Stimulated activated CD8-positive, alpha-beta memory T cell treated with anti-CD3 and anti-CD28 coated beads, Interleukin-4, amount 100 ng/mL, for 4 hours (primary cell): ENCODE measurements at regions not wholly inside any gene's neighbourhood (a gene's known extent, or its start where the extent isn't known, plus 50 kb on each side); places are given as distances from the start of the nearest gene placed in this dataset.
"Not testable (repeated sequence)": the region's sequence is repeated elsewhere in the genome, so short reads cannot be mapped to it uniquely, and the experiment has no call there.

Source experiments
- DNase-seq, 2 donors: peaks; one replicate each; pipeline ENCODE4 v3.0.0-alpha.2; 2020; ENCODE audit warnings: low read depth in 2 of 2, low spot score in 1 of 2

DNA sequence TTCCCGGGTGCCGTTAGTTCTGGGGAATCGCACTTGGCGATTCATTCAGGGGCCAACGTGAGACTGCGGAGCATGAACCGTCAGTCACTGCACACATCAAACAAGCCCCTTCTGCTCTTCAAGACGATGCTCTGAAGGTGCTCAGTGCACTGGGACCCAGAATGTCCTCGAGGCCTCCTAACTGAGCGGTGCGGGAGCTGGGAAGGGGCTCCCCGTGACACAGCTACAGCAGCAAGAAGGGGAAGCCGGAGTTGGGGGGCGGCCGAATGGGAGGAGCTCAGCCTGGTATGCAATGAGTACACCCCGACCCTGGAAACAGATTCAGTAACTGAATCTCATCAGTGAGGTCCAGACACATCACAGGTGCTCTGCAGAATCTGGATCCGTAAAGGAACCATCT is 150.8 kb downstream of the SHANK2 start:
- no peak for DNase-seq

GRCh38 chr11:71101046-71101445 is 151.3 kb downstream of the SHANK2 start:
- no peak for DNase-seq

GRCh38 chr11:71098776-71099175 is 153.6 kb downstream of the SHANK2 start:
- no peak for DNase-seq

- DNase-seq, result no peak
Measured at GRCh38 chr11:71097506-71098240, 154.7 kb downstream of the SHANK2 start.

DNA sequence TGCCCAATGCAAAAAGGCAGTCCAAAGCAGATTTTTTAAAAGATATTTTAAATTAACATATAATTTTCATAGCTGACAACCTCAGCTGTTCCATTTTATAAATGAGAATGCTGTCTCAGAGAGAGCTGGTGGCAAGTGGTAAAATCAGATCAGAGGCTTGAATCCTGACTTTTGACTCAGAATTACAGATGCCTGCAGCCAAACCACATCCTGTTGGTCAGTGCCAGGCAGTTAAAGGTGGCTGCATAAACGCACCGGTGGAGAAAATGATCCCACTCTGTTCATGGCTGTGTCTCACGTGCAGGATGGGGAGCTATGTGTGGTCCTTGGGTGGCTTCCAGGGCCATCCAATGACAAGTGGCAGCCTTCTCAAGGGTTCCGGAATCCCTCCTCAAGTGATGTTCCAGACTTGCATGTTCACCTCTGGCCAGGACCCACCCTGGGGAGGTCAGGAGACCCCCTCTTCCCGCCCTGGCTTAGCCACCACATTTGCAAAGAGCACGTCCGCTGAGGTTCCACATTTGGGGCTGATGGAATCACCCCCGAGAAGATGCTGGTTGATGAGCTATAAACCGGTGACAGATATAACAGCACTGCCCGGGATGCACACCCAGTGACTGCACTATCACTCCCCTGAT is 155.5 kb downstream of the SHANK2 start:
- no peak for DNase-seq

DNA sequence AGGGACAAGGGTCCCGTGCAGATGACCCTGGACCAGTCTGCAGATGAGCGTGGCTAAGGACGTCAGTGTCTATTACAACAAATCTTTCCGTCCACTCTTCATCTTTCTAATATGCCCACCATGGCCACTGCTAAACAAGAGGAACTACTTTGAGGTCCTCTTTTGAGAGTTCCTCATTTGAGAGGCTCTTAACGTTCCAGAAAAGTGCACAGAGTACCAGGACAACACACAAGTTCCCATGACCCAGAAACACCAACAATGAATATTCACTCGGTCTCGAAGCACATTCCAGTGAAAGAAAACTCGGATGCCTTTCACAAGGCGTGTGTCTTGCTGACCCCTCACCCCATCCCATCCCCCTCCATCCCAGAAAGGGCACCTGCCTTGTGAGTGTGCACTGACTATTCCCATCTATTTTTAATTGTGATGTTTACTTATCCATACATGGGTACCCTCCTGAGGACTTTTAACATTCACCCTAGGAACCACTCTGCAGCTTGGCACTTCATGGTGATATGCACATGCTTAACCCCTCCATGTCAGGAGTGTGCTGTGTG is 157.0 kb downstream of the SHANK2 start:
- DNase-seq, result no peak

- DNase-seq, result no peak
Measured at GRCh38 chr11:71094296-71095077, 157.9 kb downstream of the SHANK2 start.

DNA sequence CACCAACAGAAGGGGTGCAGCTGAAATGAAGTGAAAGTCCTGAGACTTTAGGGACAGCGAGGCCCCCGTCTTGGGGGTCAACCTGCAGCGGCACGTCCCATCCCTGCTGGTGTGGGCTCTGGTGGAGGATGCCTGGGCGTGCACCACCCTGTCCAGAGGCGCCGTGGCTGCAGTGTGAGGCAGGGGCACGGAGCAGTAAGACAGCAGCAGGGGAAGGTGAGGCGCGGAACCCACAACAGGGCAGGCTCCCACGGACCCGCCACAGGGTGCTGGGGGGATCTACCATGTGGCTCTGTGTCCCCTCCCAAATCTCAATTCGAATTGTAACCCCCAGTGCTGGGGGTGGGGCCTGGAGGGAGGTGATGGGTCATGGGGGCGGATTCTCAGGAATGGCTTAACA is 158.6 kb downstream of the SHANK2 start:
- DNase-seq, result no peak

DNA sequence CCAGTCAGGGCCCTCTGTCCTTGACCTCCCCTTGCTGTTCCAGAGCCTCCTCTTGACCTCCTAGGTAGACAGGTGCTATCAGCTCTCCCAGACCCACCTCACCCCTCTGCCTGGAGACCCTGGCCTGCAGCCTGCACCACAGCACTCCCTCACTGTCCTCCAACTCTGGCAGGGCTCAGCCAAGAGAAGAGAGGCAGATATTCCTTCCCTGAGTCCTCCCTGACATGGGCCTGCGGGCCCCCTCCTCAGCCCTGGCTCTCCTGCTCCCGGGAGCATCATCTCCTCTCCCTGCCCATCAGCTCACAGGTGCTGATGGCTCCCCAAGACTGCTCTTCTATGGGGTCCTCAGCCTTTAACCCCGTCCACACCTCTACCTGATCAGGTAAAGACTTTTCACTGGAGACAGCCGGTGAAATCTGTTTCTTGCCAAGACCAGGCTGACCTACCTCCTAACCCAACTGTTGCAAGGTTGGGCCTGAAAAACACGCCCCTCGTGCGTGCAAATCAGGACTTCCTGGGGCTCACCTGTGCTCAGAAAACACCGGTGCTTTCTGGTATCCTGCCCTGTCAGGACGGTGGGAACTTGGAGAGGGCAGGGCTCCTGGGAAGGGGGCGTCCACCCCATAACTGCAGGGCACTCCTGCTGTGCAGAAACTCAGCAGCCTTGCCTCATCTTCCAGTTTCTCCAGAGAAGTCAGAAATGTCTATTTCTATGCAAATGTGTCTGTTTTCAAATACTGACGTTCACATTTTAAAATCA is 160.7 kb downstream of the SHANK2 start:
- no peak for DNase-seq

- DNase-seq, result no peak
Measured at GRCh38 chr11:71089571-71089970, 162.8 kb downstream of the SHANK2 start.

DNA sequence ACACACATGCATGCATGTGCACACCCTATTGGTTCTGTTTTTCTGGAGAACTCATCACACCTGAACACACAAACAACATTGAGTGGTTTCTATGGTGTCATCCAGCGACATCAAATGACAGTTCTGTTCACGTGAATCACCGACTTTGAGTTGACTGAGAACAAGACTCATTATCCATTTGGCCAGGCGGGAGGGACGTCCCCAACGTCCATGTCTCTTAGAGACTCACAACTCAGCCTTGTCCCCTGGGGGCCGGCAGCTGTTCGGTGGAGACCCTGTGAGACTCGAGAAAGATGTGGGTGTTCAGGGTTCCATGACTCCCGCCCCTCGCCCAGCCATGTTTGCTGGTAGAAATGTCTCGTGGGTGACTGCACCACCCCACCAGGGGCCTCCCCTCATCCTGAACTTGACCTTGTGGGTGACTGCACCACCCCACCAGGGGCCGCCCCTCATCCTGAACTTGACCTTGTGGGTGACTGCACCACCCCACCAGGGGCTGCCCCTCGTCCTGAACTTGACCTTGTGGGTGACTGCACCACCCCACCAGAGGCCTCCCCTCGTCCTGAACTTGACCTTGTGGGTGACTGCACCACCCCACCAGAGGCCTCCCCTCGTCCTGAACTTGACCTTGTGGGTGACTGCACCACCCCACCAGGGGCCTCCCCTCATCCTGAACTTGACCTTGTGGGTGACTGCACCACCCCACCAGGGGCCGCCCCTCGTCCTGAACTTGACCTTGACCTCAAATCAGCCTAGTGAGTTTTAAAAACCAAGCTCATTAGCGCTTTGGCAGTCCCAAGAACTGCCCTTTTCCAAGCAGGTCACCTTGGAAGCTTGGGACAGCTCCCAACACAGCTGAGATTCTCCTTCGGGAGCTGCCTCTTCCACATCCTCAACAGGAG is 163.8 kb downstream of the SHANK2 start:
- not testable (repeated sequence) for DNase-seq

GRCh38 chr11:71086687-71087258 is 165.6 kb downstream of the SHANK2 start:
- DNase-seq, result no peak

DNA sequence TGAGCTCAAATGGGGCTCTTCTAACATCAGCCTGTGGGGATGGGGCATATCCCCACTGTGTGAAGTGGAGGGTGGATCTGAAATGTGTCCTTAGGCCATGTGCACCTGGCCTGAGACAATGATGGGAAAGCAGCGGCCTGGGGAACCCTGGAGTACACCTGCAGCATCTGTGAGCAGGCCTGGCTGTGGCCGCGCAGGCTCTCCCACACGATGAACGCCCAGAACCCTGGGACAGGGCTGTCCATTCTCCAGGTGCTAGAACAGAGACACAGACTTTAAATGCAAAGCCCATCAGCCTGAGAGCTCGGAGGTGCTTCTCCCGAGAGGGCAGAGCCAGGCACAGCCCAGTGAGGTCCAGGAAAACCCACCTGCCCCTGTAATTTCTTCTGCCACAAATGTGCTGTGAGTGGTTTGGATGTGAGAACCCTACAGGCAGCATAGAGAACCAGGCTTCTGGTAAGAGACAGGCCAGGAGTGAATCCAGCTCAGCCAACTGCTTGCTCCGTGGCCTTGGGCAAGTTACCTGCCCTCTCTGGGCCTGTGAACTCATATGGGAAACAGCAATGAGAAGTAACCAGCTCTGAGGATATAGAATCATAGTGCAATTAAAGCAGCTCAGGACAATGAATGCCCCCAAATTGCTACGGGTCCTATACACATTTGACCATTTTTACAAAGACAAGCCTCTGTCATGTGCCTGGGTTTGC is 167.9 kb downstream of the SHANK2 start:
- DNase-seq, result no peak

GRCh38 chr11:71083105-71083504 is 169.3 kb downstream of the SHANK2 start:
- DNase-seq, result no peak

- DNase-seq, result no peak
Measured at GRCh38 chr11:71082454-71082853, 169.9 kb downstream of the SHANK2 start.

DNA sequence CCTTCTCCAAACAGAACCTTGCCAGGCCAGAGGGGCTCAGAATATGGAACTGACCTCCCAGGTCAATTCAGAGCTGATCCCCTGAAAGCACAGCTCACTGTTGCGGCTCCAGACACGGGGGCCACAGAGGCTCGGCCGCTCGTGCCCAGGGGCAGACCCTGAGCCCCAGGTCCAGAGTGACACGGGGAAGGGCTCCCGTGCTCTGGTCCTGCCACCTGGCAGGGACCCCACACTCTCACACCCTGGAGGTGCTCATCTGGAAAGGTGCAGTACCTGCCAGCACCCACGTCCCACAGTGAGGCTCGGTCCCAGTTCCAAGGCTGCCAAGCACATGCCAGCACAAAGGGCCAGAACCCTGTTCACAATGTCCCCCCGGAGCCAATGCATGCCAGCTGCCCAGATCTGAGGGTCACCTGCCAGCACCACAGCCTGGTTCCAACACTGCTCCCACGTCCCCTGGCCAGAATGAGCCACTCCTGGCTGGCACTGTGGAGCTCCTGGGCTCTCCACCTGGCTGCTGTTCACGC is 170.6 kb downstream of the SHANK2 start:
- no peak for DNase-seq

- peak in 1 of 2 donors; percentile 3 for DNase-seq
Measured at GRCh38 chr11:71080239-71081097, 171.9 kb downstream of the SHANK2 start.

GRCh38 chr11:71079795-71080194 is 172.6 kb downstream of the SHANK2 start:
- no peak for DNase-seq
